Tibial nerve (tissue), 3 donors: ENCODE measurements at regions not wholly inside any gene's neighbourhood (a gene's known extent, or its start where the extent isn't known, plus 50 kb on each side); places are given as distances from the start of the nearest gene placed in this dataset.

Experiments
- CTCF ChIP-seq, 5 experiments: fragments of 200-600 bp in 3 of 5; fragments of 450-650 bp in 2 of 5; sonication (generic) in 3 of 5; IDR thresholded peaks; one replicate each; pipeline ENCODE4 v1.5.1; 2016 to 2019; ENCODE audit warnings: antibody characterized with exemption in 5 of 5, mild to moderate bottlenecking in 3 of 5, moderate library complexity in 2 of 5
- POLR2A ChIP-seq, 2 donors: fragments of 450-650 bp; IDR thresholded peaks; one replicate each; pipeline ENCODE4 v1.6.1; 2017; ENCODE audit warnings: antibody characterized with exemption in 2 of 2, mild to moderate bottlenecking in 2 of 2, moderate library complexity in 2 of 2

GRCh38 chr5:12477554-12477953 lies 573.3 kb upstream of the CTNND2 start:
- TF ChIP-seq CTCF (IDR thresholded peaks at IDR 0.05) (no peak), POLR2A (IDR thresholded peaks at IDR 0.05) (no peak)
